ENCODE measurements at regions not wholly inside any gene's neighbourhood (a gene's known extent, or its start where the extent isn't known, plus 50 kb on each side); places are given as distances from the start of the nearest gene placed in this dataset.

DNA sequence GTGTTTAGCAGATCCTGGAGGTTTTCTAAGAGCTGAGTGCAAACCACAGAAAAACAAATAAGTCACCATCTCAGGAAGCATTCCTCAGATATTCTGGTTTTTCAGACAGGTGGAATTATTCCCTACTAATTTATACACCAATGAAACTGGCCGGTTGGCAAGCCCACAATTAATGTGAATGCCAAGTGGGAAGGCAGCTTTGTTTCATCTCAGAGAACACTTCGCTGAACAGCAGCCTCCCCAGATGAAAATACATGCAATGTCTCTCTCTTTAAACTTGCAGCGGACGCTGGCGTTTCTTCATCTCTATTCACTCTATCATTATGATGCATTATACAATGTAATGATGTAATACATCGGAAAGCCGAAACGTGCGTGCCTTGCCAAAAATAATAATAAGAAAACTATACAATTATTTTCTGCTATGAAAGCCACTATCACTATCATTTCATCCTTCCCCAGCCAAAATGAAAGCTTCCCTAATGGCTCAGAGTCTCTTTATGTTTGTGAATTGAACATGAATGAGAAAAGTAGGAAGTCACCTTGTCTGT, 649.4 kb downstream of the BCL11A start:
- no peaks in the 10 kb centered on the region for H4K20me1 ChIP-seq (ENCODE audit: low read depth, low read length)
- TF ChIP-seq, protein P1, sequence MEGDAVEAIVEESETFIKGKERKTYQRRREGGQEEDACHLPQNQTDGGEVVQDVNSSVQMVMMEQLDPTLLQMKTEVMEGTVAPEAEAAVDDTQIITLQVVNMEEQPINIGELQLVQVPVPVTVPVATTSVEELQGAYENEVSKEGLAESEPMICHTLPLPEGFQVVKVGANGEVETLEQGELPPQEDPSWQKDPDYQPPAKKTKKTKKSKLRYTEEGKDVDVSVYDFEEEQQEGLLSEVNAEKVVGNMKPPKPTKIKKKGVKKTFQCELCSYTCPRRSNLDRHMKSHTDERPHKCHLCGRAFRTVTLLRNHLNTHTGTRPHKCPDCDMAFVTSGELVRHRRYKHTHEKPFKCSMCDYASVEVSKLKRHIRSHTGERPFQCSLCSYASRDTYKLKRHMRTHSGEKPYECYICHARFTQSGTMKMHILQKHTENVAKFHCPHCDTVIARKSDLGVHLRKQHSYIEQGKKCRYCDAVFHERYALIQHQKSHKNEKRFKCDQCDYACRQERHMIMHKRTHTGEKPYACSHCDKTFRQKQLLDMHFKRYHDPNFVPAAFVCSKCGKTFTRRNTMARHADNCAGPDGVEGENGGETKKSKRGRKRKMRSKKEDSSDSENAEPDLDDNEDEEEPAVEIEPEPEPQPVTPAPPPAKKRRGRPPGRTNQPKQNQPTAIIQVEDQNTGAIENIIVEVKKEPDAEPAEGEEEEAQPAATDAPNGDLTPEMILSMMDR (IDR thresholded peaks at IDR 0.05; ENCODE audit: insufficient read depth, low read length, poor library complexity, severe bottlenecking) = no peak
- no peak for TF ChIP-seq EZH2phosphoT487 (conservative IDR thresholded peaks at IDR 0.05; ENCODE audit: low read length)
- H3K9ac ChIP-seq (ENCODE audit: low read length) = no peak overlapping the region
- H3K9me3 ChIP-seq (ENCODE audit: insufficient read depth, low read length) = no peaks in the 10 kb centered on the region
- H3F3A ChIP-seq (ENCODE audit: insufficient read depth) = no peaks in the 10 kb centered on the region
- H3K36me3 ChIP-seq (ENCODE audit: low read length) = no peaks in the 10 kb centered on the region
- no peak overlapping the region for H3K4me2 ChIP-seq (ENCODE audit: low read depth, low read length, poor library complexity, severe bottlenecking)
- no peak overlapping the region for H3K4me3 ChIP-seq (ENCODE audit: insufficient read depth, low read length, poor library complexity, severe bottlenecking)
- H3K27me3 ChIP-seq (ENCODE audit: low read length) = no peaks in the 10 kb centered on the region
- no peak overlapping the region for H2AFZ ChIP-seq (ENCODE audit: low read depth, low read length, severe bottlenecking)
- H3K9me2 ChIP-seq (replicated peaks; ENCODE audit: insufficient read depth, low read length) = no peaks in the 10 kb centered on the region
- no peak overlapping the region for H3K27ac ChIP-seq (ENCODE audit: low read depth, low read length)
- H3K79me2 ChIP-seq (ENCODE audit: insufficient read depth, low read length) = no peaks in the 10 kb centered on the region

DNA sequence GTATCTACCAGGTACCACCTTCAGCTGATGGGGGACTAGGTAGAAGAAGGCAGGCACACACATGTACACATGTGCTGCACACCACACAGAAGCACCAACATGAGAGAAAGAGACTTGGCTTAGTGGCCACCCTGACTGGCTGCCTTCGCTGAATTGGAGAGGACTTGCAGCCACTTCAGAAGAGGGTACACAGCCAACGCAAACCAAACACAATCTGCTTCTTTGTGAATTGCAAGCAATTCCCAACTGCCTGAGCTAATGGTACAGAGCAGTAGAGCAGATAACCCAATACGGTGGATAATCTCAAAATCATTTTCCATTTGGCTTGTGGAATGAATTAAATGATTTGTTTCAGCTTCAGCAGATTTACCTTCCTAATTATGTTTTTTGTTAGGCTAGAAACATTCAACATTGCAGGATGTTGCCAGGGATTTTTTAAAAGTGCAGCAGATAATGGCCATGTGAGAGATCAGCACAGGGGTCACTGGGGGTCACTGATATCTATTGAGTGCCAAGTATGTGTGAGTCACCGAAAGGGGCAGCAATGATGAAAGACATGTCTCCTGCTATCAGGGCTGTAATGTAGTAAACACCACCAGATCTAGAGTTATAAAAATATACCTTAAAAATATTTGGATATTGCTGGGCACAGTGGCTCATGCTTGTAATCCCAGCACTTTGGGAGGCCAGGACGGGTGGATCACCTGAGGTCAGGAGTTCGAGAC, 652.6 kb downstream of the BCL11A start:
- Histone ChIP-seq H3K79me2 (ENCODE audit: insufficient read depth, low read length) (no peaks in the 10 kb centered on the region), H3K9me3 (ENCODE audit: insufficient read depth, low read length) (no peaks in the 10 kb centered on the region), H3K27ac (ENCODE audit: low read depth, low read length) (no peak overlapping the region), H3K9me2 (replicated peaks; ENCODE audit: insufficient read depth, low read length) (no peaks in the 10 kb centered on the region), H3K4me2 (ENCODE audit: low read depth, low read length, poor library complexity, severe bottlenecking) (no peak overlapping the region), H3K27me3 (ENCODE audit: low read length) (no peaks in the 10 kb centered on the region), H4K20me1 (ENCODE audit: low read depth, low read length) (no peaks in the 10 kb centered on the region), H3K4me3 (ENCODE audit: insufficient read depth, low read length, poor library complexity, severe bottlenecking) (no peak overlapping the region), H2AFZ (ENCODE audit: low read depth, low read length, severe bottlenecking) (no peak overlapping the region), H3K36me3 (ENCODE audit: low read length) (no peaks in the 10 kb centered on the region), H3F3A (ENCODE audit: insufficient read depth) (no peaks in the 10 kb centered on the region), H3K9ac (ENCODE audit: low read length) (no peak overlapping the region)
- TF ChIP-seq EZH2phosphoT487 (conservative IDR thresholded peaks at IDR 0.05; ENCODE audit: low read length) = no peak
- TF ChIP-seq, protein P1 (IDR thresholded peaks at IDR 0.05; ENCODE audit: insufficient read depth, low read length, poor library complexity, severe bottlenecking) = no peak

DNA sequence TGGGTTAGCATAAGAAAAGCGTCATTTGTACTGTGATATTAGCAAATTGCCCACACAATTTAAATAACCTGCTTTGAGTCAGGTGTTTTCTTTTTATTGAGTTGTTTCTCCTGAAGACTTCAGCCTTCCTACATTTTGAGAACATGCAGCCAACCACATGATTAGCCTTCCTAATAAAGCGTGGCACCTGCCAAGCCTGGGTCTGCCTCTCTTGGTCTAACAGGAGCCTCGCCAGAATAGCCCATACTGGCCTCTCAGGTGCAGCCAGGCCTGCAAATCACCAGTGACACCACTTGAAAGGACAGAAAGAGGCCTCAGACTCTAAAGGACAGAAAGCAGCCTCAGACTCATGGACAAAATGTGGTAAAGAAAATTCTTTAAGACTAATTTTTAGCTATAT, 653.8 kb downstream of the BCL11A start:
- Histone ChIP-seq H3K9me2 (replicated peaks; ENCODE audit: insufficient read depth, low read length) (no peaks in the 10 kb centered on the region), H2AFZ (ENCODE audit: low read depth, low read length, severe bottlenecking) (no peak overlapping the region), H3K9me3 (ENCODE audit: insufficient read depth, low read length) (no peaks in the 10 kb centered on the region)

More for the DNA sequence above, 653.8 kb downstream of the BCL11A start:
- no peak overlapping the region for H3K4me3 ChIP-seq (ENCODE audit: insufficient read depth, low read length, poor library complexity, severe bottlenecking)
- H3K79me2 ChIP-seq (ENCODE audit: insufficient read depth, low read length) = no peaks in the 10 kb centered on the region
- H3K27ac ChIP-seq (ENCODE audit: low read depth, low read length) = no peak overlapping the region
- no peaks in the 10 kb centered on the region for H3K27me3 ChIP-seq (ENCODE audit: low read length)
- H3K36me3 ChIP-seq (ENCODE audit: low read length) = no peaks in the 10 kb centered on the region
- H3K9ac ChIP-seq (ENCODE audit: low read length) = no peak overlapping the region
- TF ChIP-seq, protein P1 (IDR thresholded peaks at IDR 0.05; ENCODE audit: insufficient read depth, low read length, poor library complexity, severe bottlenecking) = no peak
- no peak for TF ChIP-seq EZH2phosphoT487 (conservative IDR thresholded peaks at IDR 0.05; ENCODE audit: low read length)
- H3K4me2 ChIP-seq (ENCODE audit: low read depth, low read length, poor library complexity, severe bottlenecking) = no peak overlapping the region
- no peaks in the 10 kb centered on the region for H3F3A ChIP-seq (ENCODE audit: insufficient read depth)
- no peaks in the 10 kb centered on the region for H4K20me1 ChIP-seq (ENCODE audit: low read depth, low read length)
